22Rv1 (cell line): ENCODE measurements at regions not wholly inside any gene's neighbourhood (a gene's known extent, or its start where the extent isn't known, plus 50 kb on each side); places are given as distances from the start of the nearest gene placed in this dataset.

ENCODE experiments used
- H3K27ac ChIP-seq: fragments of 450-650 bp; 2 replicates; pipeline ENCODE4 v1.5.1; 2017
- ZFX ChIP-seq: fragments of 450-650 bp; IDR thresholded peaks from 2 replicates; pipeline ENCODE4 v1.6.1; 2017; ENCODE audit warnings: antibody characterized with exemption, borderline replicate concordance
- TF ChIP-seq, protein P1 (sequence below): fragments of 450-650 bp; IDR thresholded peaks from 2 replicates; pipeline ENCODE4 v1.5.1; 2017; ENCODE audit warnings: mild to moderate bottlenecking

DNA sequence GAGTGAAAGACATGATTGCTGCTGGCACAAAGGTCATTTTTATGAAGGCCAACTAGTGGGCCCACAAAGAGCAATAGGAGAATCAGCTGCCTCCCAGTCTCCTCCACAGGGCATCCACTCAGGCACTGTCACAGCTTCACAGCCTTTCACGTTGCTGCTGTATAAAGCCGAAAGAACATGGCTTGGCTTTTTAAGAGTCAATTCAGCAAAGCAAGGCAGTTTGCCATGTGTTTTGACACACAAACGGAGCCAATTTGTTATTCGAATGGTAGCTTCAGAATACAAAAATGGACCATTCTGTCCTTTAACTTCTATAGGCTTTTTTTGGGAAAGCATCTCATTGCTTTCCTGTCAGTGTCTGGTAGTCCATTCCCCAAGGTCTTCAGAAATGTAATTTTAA is 283.4 kb upstream of the PARD3B start:
- no peak overlapping the region for H3K27ac ChIP-seq
- TF ChIP-seq, protein P1, sequence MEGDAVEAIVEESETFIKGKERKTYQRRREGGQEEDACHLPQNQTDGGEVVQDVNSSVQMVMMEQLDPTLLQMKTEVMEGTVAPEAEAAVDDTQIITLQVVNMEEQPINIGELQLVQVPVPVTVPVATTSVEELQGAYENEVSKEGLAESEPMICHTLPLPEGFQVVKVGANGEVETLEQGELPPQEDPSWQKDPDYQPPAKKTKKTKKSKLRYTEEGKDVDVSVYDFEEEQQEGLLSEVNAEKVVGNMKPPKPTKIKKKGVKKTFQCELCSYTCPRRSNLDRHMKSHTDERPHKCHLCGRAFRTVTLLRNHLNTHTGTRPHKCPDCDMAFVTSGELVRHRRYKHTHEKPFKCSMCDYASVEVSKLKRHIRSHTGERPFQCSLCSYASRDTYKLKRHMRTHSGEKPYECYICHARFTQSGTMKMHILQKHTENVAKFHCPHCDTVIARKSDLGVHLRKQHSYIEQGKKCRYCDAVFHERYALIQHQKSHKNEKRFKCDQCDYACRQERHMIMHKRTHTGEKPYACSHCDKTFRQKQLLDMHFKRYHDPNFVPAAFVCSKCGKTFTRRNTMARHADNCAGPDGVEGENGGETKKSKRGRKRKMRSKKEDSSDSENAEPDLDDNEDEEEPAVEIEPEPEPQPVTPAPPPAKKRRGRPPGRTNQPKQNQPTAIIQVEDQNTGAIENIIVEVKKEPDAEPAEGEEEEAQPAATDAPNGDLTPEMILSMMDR = no peak
- no peak for TF ChIP-seq ZFX

DNA sequence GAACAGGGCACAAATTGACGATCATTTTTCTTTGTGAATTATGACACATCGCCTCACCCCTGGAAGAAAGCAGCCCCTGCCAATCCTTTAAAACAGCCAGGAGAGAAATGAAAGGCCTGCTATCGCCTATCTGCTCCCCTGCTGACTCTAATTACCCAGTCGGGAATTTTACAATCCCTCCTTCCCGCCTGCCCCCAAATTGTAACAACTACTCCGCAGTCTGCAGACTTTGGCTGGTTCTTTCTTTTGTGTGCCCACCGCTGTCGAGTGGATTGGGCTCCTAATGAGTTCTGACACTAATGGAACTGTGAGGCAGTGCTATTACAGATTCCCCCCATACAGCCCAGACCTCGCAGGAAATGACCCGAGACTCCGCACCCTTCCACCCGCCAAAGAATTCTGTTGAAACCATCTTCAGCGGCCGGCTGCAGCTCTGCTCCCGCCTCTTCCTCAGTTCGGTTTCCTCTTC is 281.2 kb upstream of the PARD3B start:
- H3K27ac ChIP-seq = no peak overlapping the region
- no peak for TF ChIP-seq ZFX
- TF ChIP-seq, protein P1 = no peak

DNA sequence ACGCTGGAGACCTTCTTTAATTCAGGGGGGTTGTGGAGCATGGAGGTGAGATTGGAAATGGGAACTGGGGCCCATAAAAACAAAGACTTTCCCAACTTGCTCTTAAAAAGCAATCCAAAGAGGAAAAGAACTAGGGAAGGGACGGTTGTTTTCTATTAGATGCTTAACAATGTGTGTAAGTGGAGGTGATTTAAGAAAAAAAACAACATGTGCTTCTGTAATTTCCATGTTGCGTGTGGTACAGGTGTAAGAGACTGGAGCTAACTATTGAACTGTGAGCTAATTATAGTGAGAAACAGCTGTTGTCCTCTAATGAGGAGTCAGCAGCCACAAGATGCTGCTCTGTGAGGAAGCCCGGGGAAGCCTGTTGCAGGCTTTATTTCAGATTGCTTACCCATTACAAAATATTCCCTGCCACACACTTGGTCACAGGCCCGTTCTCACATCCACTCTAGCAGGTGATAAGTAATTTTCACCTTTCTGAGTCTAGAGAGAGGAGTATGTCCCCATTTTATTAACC is 280.6 kb upstream of the PARD3B start:
- TF ChIP-seq, protein P1 = no peak
- TF ChIP-seq ZFX = no peak
- no peak overlapping the region for H3K27ac ChIP-seq

DNA sequence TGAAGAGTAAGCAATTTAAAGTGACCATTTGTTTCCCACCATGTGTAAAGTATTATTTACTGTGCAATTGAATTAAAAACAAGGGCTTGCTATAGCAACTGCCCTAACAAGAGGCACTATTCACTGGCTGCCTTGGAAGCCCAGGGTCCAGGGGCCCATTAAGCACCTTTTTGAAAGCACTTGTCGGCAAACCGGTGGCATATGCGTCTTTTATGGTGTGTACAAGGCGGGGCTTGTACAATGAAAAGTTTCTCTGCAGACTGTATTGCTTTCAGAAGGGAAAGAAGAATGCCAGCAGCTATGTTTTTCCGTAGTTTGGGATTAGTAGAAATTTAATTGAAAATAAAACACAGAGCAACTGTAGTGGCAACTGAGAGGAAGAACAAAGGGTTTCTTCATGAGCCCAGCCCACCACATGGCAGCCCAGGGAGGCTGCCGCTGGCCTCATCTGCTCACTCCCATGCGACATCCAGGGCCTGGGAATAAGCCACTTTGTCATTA is 279.5 kb upstream of the PARD3B start:
- H3K27ac ChIP-seq = no peak overlapping the region
- TF ChIP-seq ZFX = no peak
- TF ChIP-seq, protein P1 = no peak

DNA sequence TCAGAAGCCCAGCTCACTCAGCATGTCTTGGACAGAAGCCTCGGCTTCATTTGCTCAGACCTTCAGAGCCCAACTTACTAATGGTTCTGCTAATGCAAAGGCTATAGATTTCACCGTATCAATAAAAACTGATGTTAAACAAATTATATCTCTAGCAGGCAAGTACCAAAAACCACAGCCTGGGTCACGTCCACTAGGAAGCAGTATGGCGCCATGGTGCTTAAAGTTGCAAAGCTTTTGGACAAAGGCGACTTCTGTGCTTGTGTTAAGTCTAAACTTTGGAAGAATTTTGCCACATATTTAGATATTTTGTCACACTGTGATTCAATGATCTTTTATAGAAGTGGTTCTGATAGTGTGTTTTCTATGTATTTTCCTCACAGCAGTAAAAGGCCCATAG is 276.8 kb upstream of the PARD3B start:
- H3K27ac ChIP-seq = no peak overlapping the region
- TF ChIP-seq, protein P1 = peak; percentile 17; the same call in 1 of the 2 replicates
- no peak for TF ChIP-seq ZFX

DNA sequence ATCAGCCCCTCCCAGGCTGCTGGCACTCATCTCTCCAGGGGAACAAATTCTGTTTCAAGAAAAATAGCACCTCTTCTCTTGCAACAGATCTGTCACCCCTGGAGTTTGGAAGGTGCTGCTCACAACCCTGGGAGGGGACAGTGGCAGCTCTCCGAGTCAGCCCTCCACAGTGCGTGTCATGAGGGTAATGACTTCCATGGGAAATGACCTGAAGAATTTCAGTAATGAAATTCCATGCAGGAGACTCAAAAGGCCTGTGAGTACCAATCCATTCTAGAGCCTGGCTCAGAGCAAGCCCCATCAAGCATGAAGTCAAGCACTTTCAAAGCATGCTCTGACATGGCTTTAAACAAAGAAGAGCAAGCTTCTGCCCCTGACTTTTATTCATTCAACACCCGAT is 276.3 kb upstream of the PARD3B start:
- H3K27ac ChIP-seq = no peak overlapping the region
- no peak for TF ChIP-seq ZFX
- TF ChIP-seq, protein P1 = no peak

DNA sequence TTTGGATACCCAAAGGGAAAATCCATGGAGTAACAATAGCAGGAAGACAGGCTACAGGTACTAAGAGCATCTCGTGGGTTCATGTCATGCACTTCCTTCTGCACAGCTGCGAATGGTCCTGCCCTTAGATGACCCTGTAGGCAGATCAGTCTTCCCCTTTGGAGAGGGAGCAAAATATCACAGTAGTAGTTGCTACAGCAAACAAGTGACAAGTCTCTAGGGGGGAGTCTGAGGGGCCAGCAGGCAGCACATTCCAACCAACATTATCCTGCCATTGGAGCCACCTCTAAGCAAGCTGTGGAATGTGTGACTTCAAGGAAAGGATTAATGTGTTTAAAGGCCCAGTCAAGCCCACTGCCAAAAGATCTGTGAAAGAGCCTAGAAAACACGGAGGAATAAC is 273.2 kb upstream of the PARD3B start:
- TF ChIP-seq, protein P1 = no peak
- no peak for TF ChIP-seq ZFX
- no peak overlapping the region for H3K27ac ChIP-seq
